Neural progenitor cell (in vitro differentiated cells): ENCODE measurements at regions not wholly inside any gene's neighbourhood (a gene's known extent, or its start where the extent isn't known, plus 50 kb on each side); places are given as distances from the start of the nearest gene placed in this dataset.

ENCODE experiments used
- EZH2 ChIP-seq: fragments of 200-600 bp; sonication (generic); IDR thresholded peaks from 2 replicates; pipeline ENCODE4 v1.6.1; 2017; ENCODE audit warnings: antibody characterized with exemption, mild to moderate bottlenecking, moderate library complexity
- EZH2phosphoT487 ChIP-seq: fragments of 200-600 bp; sonication (generic); IDR thresholded peaks from 2 replicates; pipeline ENCODE4 v1.6.1; 2017; ENCODE audit warnings: antibody characterized with exemption
- TF ChIP-seq, protein P1 (sequence below): fragments of 200-600 bp; sonication (generic); IDR thresholded peaks from 2 replicates; pipeline ENCODE4 v1.5.1; 2017; ENCODE audit warnings: antibody characterized with exemption, mild to moderate bottlenecking

DNA sequence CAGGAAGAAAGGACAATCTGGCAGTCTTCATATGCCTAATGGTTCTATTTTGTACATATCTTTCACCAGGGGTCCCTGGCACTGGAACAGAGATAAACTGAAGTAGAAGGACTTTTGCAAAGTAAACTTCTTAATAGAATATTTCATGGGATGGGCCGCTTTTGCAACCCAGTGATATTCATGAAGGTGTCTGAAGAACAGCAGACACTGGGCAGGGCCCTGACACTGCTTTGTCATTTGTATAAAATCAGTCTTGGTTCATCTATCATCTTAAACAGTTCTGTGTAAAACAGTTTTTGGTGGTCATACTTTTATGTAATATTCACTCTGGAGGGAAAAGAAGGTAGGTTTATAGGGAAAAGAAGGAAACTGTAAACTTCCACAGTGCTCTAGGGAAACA is 66.4 kb downstream of the TMEM200C start:
- TF ChIP-seq, protein P1, sequence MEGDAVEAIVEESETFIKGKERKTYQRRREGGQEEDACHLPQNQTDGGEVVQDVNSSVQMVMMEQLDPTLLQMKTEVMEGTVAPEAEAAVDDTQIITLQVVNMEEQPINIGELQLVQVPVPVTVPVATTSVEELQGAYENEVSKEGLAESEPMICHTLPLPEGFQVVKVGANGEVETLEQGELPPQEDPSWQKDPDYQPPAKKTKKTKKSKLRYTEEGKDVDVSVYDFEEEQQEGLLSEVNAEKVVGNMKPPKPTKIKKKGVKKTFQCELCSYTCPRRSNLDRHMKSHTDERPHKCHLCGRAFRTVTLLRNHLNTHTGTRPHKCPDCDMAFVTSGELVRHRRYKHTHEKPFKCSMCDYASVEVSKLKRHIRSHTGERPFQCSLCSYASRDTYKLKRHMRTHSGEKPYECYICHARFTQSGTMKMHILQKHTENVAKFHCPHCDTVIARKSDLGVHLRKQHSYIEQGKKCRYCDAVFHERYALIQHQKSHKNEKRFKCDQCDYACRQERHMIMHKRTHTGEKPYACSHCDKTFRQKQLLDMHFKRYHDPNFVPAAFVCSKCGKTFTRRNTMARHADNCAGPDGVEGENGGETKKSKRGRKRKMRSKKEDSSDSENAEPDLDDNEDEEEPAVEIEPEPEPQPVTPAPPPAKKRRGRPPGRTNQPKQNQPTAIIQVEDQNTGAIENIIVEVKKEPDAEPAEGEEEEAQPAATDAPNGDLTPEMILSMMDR = no peak
- no peak for TF ChIP-seq EZH2
- TF ChIP-seq EZH2phosphoT487 = no peak
